ENCODE measurements at regions not wholly inside any gene's neighbourhood (a gene's known extent, or its start where the extent isn't known, plus 50 kb on each side); places are given as distances from the start of the nearest gene placed in this dataset.

- DNase-seq = no peak
These were observed 58.6 kb upstream of the ARID5B start for GRCh38 chr10:61842755-61843497.

- peak; percentile 61 for DNase-seq
These were observed 57.2 kb upstream of the ARID5B start for GRCh38 chr10:61844116-61844822.

GRCh38 chr10:61845196-61845949, 56.1 kb upstream of the ARID5B start:
- no peak for DNase-seq

- DNase-seq = no peak
These were observed 55.6 kb upstream of the ARID5B start for GRCh38 chr10:61845950-61846268.

- no peak for DNase-seq
These were observed 55.0 kb upstream of the ARID5B start for GRCh38 chr10:61846370-61847031.

- DNase-seq = no peak
These were observed 54.4 kb upstream of the ARID5B start for GRCh38 chr10:61847087-61847486.

- DNase-seq = no peak
These were observed 53.9 kb upstream of the ARID5B start for GRCh38 chr10:61847640-61848039.

GRCh38 chr10:61850376-61850775, 51.1 kb upstream of the ARID5B start:
- DNase-seq = no peak

All from inflammatory macrophage (primary cell).